Neuron (in vitro differentiated cells): ENCODE measurements at regions not wholly inside any gene's neighbourhood (a gene's known extent, or its start where the extent isn't known, plus 50 kb on each side); places are given as distances from the start of the nearest gene placed in this dataset.

Experiments
- H2AFZ ChIP-seq: one replicate; pipeline ENCODE4 v1.6.1; 2013; ENCODE audit warnings: low read depth, mild to moderate bottlenecking, inconsistent platforms, low read length, moderate library complexity
- H3K27me3 ChIP-seq: one replicate; pipeline ENCODE4 v1.6.1; 2013; ENCODE audit warnings: low read length; ENCODE audit not compliant: insufficient read depth
- H3K36me3 ChIP-seq: one replicate; pipeline ENCODE4 v1.6.1; 2013; ENCODE audit warnings: low read length; ENCODE audit not compliant: insufficient read depth
- H3K4me1 ChIP-seq: one replicate; pipeline ENCODE4 v1.6.1; 2013; ENCODE audit warnings: low read length; ENCODE audit not compliant: insufficient read depth
- H3K4me3 ChIP-seq: 2 replicates; pipeline ENCODE4 v1.5.1; 2013; ENCODE audit warnings: mild to moderate bottlenecking, low read length, moderate library complexity
- H3K9me3 ChIP-seq: one replicate; pipeline ENCODE4 v1.6.1; 2013; ENCODE audit warnings: low read length

- Histone ChIP-seq H3K36me3 (no peaks in the 10 kb centered on the region), H3K4me3 (no peak overlapping the region), H3K9me3 (no peaks in the 10 kb centered on the region), H3K4me1 (no peaks in the 10 kb centered on the region), H2AFZ (no peak overlapping the region), H3K27me3 (no peaks in the 10 kb centered on the region)
Measured at GRCh38 chr20:7703996-7704395, 236.3 kb downstream of the HAO1 start.

DNA sequence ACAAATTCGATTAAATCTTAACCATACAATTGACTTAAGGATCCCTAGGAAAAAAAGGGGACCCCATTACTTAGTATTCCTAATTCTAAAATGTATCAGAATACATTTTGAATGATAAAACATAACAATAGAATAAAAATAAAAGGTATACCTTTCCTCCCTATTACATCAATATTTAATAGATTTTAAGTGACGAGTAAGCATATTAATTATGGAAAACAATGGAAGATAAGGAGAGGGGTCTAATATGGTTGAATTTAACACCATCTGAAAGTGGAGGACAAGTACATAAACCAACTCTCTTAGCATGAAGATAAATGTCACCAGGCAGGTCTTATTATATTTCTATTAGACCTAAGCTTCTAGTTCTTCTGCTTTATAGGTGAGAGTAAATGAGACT lies 232.1 kb downstream of the HAO1 start:
- no peaks in the 10 kb centered on the region for H3K27me3 ChIP-seq
- no peaks in the 10 kb centered on the region for H3K36me3 ChIP-seq
- H3K9me3 ChIP-seq, result no peaks in the 10 kb centered on the region
- no peak overlapping the region for H2AFZ ChIP-seq
- no peak overlapping the region for H3K4me3 ChIP-seq
- no peaks in the 10 kb centered on the region for H3K4me1 ChIP-seq

DNA sequence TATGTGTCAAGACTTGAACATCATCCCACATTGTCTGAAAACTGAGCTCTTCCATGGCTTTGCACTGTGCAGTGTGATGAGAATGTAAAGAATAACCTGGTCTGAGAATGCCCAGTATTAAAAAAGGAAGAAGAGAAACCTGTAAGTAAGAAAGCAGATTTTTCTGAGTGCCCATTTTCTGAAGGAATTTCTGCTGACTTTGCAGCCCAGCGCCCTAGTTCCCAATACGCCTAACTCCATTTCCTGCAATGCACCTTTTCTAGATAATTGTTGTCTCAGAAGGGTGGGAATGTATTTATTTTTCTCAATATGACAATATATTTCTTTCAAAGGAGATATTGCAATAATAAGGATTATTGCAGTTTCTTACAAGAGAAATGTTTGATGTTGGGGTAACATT lies 231.5 kb downstream of the HAO1 start:
- H3K36me3 ChIP-seq, result no peaks in the 10 kb centered on the region
- H3K9me3 ChIP-seq, result no peaks in the 10 kb centered on the region
- no peak overlapping the region for H2AFZ ChIP-seq

DNA sequence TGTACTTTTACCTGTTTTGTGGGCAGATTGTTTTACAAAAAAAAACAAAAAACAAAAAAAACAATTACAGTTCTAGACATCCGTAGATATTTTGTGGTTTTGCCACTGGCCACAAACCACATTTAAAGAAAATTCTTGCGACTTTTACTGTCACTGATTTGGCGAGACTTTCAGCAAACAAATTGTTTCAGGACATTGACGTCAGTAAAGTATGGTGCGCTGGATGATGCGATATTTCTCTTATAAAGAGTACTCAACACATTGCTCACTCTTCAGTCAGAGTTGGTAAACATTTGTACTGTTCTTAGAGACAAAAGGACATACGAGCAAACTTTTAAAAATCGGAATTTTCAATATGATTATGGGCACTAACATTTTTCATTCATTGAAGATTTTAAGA lies 229.8 kb downstream of the HAO1 start:
- Histone ChIP-seq H3K4me3 (no peak overlapping the region), H2AFZ (no peak overlapping the region), H3K4me1 (no peaks in the 10 kb centered on the region), H3K9me3 (no peaks in the 10 kb centered on the region), H3K36me3 (no peaks in the 10 kb centered on the region), H3K27me3 (no peaks in the 10 kb centered on the region)

More for the DNA sequence above, 231.5 kb downstream of the HAO1 start:
- Histone ChIP-seq H3K4me3 (no peak overlapping the region), H3K27me3 (no peaks in the 10 kb centered on the region), H3K4me1 (no peaks in the 10 kb centered on the region)

DNA sequence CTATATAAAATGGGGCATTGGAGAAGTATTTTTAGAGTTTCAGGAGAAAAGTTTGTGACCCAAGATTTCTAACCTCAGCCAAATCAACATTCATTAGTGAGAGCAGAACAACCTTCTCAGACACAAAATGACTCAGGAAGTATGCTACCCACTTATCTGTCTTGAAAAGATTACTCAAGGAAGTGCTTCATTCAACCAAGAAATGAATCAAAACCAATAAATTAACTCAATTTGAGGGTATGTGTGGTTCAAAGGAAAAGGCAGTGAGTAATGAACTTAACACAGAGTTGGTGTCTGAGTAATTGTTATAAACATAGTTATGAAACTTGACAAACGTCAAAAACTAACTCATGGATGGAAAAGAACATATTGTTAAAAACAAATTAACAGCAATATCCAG lies 227.6 kb downstream of the HAO1 start:
- Histone ChIP-seq H3K4me3 (no peak overlapping the region), H3K27me3 (no peaks in the 10 kb centered on the region), H3K36me3 (no peaks in the 10 kb centered on the region), H3K4me1 (no peaks in the 10 kb centered on the region), H3K9me3 (no peaks in the 10 kb centered on the region), H2AFZ (no peak overlapping the region)

DNA sequence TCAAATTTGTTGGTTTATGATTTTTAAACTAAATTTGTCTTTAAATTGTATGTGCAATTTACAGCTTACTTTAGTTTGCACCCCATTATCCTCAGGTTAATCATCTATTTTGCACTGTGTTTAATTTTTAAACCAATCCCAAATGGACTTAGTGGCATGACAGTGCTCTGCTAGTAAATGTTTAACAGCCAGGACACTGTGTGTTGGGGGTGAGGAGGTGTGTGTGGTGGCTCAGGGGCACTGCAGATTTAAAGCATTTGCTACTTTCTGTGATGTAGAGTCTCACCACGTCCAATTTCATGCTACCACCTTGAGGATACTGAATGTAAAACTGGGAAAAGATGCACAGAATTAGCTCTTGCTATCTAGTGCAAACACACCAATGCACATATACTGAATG lies 225.7 kb downstream of the HAO1 start:
- H3K27me3 ChIP-seq, result no peaks in the 10 kb centered on the region
- H3K4me1 ChIP-seq, result no peaks in the 10 kb centered on the region
- no peak overlapping the region for H2AFZ ChIP-seq
- H3K4me3 ChIP-seq, result no peak overlapping the region
- no peaks in the 10 kb centered on the region for H3K36me3 ChIP-seq
- H3K9me3 ChIP-seq, result no peaks in the 10 kb centered on the region

DNA sequence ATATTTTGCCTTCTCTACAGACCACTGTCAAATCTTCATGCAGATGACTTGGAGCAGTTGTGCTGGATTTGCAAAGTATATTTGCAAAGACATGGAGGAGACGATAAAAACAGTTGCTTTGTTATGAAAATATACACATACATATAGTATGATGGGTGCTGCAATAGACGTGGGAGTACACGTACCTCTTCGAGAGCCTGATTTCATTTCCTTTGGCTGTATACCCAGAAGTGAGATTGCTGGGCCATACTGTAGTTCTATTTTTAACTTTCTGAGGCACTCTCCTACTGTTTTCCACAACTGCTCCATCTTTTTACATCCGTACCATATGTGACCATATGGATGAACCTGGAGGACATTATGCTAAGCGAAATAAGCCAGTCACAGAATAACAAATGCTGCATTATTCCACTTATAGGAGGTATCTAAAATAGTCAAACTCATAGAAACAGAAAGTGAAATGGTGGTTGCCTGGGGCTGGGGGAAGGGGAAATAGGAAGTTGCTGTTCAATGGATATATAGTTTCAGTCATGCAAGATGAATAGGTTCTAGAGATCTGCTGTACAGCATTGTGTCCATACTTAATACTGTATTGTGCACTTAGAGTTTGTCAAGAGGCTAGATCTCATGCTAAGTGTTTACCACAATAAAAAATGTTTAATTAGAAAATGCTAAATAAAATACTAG lies 223.8 kb downstream of the HAO1 start:
- H3K36me3 ChIP-seq, result no peaks in the 10 kb centered on the region
- H3K27me3 ChIP-seq, result no peaks in the 10 kb centered on the region
- no peaks in the 10 kb centered on the region for H3K9me3 ChIP-seq
- no peaks in the 10 kb centered on the region for H3K4me1 ChIP-seq
- no peak overlapping the region for H3K4me3 ChIP-seq
- no peak overlapping the region for H2AFZ ChIP-seq

GRCh38 chr20:7722564-7722963 lies 217.7 kb downstream of the HAO1 start:
- Histone ChIP-seq H3K9me3 (no peaks in the 10 kb centered on the region), H3K4me3 (no peak overlapping the region), H3K36me3 (no peaks in the 10 kb centered on the region), H3K4me1 (no peaks in the 10 kb centered on the region), H3K27me3 (no peaks in the 10 kb centered on the region), H2AFZ (no peak overlapping the region)

DNA sequence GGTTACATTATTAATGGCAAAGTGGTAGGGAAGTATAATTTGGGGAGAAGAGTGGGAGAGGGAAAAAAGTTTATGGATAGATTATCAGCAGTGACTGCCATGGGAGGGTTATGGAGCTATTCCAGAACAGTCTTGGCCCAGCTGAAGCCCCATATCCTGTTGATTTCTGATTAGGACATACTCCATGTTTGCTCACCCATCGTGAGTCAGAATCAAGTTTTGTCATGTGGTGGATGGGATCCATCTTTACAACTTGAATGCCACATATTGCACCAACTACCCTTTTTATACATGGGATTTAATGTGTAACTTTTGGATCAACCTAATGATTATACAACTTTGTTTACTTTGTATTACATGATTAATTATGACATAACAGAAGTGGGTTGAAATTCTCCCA lies 217.0 kb downstream of the HAO1 start:
- Histone ChIP-seq H3K9me3 (no peaks in the 10 kb centered on the region), H3K4me3 (no peak overlapping the region), H3K4me1 (no peaks in the 10 kb centered on the region), H2AFZ (no peak overlapping the region), H3K36me3 (no peaks in the 10 kb centered on the region), H3K27me3 (no peaks in the 10 kb centered on the region)

DNA sequence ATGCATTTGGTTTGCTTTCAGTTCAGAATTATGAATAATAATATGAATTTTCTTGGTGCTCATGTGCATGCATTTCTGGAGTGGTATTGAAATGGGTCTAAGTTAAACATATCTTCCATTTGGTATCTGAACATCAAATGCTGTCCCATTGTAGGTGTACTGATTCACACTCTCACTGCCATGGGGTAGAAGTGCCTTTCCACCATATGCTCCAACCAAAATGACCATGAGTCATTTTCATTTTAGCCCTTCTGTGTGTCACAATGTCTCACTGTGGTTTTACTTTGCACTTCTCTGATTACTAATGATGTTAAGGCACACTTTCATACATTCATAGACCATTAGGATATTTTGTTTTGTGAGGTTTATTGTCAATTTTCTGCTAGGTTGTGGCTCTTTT lies 211.9 kb downstream of the HAO1 start:
- no peak overlapping the region for H3K4me3 ChIP-seq
- no peaks in the 10 kb centered on the region for H3K36me3 ChIP-seq
- H3K9me3 ChIP-seq, result no peaks in the 10 kb centered on the region
- no peaks in the 10 kb centered on the region for H3K4me1 ChIP-seq
- H2AFZ ChIP-seq, result no peak overlapping the region
- H3K27me3 ChIP-seq, result no peaks in the 10 kb centered on the region

- Histone ChIP-seq H2AFZ (no peak overlapping the region), H3K4me3 (no peak overlapping the region)
Measured at GRCh38 chr20:7734216-7734615, 206.0 kb downstream of the HAO1 start.

GRCh38 chr20:7736336-7736735 lies 203.9 kb downstream of the HAO1 start:
- no peaks in the 10 kb centered on the region for H3K4me1 ChIP-seq
- no peaks in the 10 kb centered on the region for H3K9me3 ChIP-seq
- H3K4me3 ChIP-seq, result no peak overlapping the region
- H2AFZ ChIP-seq, result no peak overlapping the region
- H3K36me3 ChIP-seq, result no peaks in the 10 kb centered on the region
- H3K27me3 ChIP-seq, result no peaks in the 10 kb centered on the region

More at GRCh38 chr20:7734216-7734615, 206.0 kb downstream of the HAO1 start:
- no peaks in the 10 kb centered on the region for H3K27me3 ChIP-seq
- no peaks in the 10 kb centered on the region for H3K4me1 ChIP-seq
- H3K36me3 ChIP-seq, result no peaks in the 10 kb centered on the region
- H3K9me3 ChIP-seq, result no peaks in the 10 kb centered on the region

GRCh38 chr20:7741866-7742265 lies 198.4 kb downstream of the HAO1 start:
- Histone ChIP-seq H3K36me3 (no peaks in the 10 kb centered on the region), H2AFZ (no peak overlapping the region), H3K4me3 (no peak overlapping the region), H3K9me3 (no peaks in the 10 kb centered on the region), H3K27me3 (no peaks in the 10 kb centered on the region), H3K4me1 (no peaks in the 10 kb centered on the region)

- H3K9me3 ChIP-seq, result no peaks in the 10 kb centered on the region
- H3K27me3 ChIP-seq, result no peaks in the 10 kb centered on the region
- H3K4me1 ChIP-seq, result no peaks in the 10 kb centered on the region
- H3K36me3 ChIP-seq, result no peaks in the 10 kb centered on the region
- H3K4me3 ChIP-seq, result no peak overlapping the region
- no peak overlapping the region for H2AFZ ChIP-seq
Measured at GRCh38 chr20:7742479-7742878, 197.8 kb downstream of the HAO1 start.
